ENCODE measurements at regions not wholly inside any gene's neighbourhood (a gene's known extent, or its start where the extent isn't known, plus 50 kb on each side); places are given as distances from the start of the nearest gene placed in this dataset.
"Not testable (repeated sequence)": the region's sequence is repeated elsewhere in the genome, so short reads cannot be mapped to it uniquely, and the experiment has no call there.

DNA sequence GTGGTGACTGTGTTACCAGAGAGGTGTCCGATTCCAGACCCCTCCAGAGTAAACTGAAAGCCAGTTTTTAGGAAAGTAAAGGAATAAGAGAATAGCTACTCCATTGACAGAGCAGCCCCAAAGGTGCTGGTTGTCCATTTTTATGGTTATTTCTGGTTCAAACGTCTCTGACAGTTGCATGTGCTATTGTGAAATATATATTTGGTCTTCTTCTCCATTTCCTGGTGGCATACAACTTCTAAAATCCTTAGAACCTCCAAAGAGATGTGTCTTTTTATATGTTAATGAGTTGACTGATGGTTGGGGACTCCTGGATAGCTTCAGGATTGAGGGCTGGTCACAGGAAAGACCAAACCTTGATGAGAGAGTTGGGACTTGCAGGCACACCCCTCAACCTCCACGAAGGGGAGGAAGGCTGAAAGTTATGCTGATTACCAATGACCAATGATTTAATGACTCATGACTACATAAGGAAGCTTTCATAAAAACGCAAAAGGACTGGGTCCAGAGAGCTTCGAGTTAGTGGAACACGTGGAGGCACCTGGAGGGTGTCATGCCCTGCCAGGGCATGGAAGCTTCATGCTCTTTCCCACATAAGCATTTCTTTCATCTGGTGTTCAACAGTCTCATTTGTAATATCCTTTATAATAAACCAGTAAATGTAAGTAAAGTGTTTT, 100.7 kb downstream of the SLC16A1 start:
- DNase-seq: no peak

- not testable (repeated sequence) for DNase-seq
Measured at GRCh38 chr1:112854368-112854984, 101.5 kb downstream of the SLC16A1 start.

DNA sequence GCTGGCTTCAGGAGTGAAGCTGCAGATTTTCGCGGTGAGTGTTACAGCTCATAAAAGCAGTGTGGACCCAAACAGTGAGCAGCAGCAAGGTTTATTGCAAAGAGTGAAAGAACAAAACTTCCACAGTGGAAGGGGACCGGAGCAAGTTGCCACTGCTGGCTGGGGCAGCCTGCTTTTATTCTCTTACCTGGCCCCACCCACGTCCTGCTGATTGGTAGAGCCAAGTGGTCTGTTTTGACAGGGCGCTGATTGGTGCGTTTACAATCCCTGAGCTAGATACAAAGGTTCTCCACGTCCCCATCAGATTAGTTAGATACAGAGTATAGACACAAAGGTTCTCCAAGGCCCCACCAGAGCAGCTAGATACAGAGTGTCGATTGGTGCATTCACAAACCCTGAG, 102.1 kb downstream of the SLC16A1 start:
- DNase-seq: not testable (repeated sequence)

GRCh38 chr1:112852934-112853333, 103.1 kb downstream of the SLC16A1 start:
- no peak for DNase-seq

GRCh38 chr1:112852276-112852675, 103.7 kb downstream of the SLC16A1 start:
- DNase-seq: no peak

- DNase-seq: no peak
Measured at GRCh38 chr1:112850034-112850757, 105.8 kb downstream of the SLC16A1 start.

GRCh38 chr1:112849425-112850033, 106.5 kb downstream of the SLC16A1 start:
- peak; percentile 60 for DNase-seq

GRCh38 chr1:112841825-112842224, 114.2 kb downstream of the SLC16A1 start:
- DNase-seq: no peak

- DNase-seq: peak; percentile 24
Measured at GRCh38 chr1:112840631-112841624, 115.1 kb downstream of the SLC16A1 start.

- no peak for DNase-seq
Measured at GRCh38 chr1:112836642-112837041, 119.4 kb downstream of the SLC16A1 start.

- DNase-seq: no peak
Measured at GRCh38 chr1:112833806-112834205, 118.7 kb upstream of the PPM1J start.

DNA sequence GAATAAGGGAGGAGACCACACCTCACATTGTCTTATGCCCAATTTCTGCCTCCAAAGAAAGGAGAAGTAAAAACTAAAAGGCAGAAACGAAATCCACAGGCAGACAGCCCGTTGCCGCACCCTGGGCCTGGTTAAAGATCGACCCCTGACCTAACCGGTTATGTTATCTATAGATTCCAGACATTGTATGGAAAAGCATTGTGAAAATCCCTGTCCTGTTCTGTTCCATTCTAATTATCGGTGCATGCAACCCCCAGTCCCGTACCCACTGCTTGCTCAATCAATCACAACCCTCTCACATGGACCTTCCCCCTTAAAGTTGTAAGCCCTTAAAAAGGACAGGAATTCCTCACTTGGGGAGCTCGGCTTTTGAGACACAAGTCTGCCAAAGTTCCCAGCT, 117.1 kb upstream of the PPM1J start:
- DNase-seq: not testable (repeated sequence)

DNA sequence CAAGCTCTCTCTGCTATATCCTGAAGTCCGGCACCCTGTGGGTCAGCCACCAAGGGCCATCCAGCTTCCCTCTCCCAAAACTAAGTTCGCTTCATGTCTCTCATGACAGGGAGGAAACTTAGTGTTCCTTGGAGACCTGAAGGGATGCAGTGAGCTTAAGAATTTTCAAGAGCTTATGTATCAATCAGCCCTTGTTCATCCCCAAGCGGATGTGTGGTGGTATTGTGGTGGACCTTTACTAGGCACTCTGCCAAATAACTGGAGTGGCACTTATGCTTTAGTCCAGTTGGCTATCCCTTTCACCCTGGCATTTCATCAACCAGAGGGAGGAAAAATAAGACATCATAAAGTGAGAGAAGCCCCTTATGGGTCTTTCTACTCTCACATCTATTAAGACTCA, 114.6 kb upstream of the PPM1J start:
- DNase-seq: not testable (repeated sequence)

- no peak for DNase-seq
Measured at GRCh38 chr1:112828716-112829115, 113.6 kb upstream of the PPM1J start.

- not testable (repeated sequence) for DNase-seq
Measured at GRCh38 chr1:112827391-112827790, 112.3 kb upstream of the PPM1J start.

DNA sequence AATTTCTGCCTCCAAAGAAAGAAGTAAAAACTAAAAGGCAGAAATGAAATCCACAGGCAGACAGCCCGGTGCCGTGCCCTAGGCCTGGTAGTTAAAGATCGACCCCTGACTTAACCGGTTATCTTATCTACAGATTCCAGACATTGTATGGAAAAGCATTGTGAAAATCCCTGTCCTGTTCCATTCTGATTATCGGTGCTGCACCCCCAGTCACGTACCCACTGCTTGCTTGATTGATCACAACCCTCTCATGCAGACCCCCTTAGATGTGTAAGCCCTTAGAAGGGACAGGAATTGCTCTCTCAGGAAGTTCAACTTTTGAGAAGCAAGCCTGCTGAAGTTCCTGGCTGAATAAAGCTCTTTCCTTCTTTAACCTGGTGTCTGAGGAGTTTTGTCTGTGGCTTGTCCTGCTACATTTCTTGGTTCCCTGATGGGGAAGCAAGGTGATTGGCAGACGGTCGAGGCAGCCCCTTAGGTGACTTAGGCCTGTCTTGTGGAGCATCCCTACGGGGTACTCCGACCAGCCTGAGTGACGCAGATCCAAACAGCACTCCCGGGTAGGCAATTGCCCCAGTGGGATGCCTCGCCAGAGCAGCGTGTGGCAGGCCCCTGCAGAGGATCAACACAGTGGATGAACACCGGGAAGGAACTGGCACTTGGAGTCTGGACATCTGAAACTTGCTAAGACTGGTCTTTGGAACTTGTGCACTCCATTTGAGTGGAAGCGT, 111.2 kb upstream of the PPM1J start:
- no peak for DNase-seq

GRCh38 chr1:112825563-112826216, 110.6 kb upstream of the PPM1J start:
- not testable (repeated sequence) for DNase-seq

DNA sequence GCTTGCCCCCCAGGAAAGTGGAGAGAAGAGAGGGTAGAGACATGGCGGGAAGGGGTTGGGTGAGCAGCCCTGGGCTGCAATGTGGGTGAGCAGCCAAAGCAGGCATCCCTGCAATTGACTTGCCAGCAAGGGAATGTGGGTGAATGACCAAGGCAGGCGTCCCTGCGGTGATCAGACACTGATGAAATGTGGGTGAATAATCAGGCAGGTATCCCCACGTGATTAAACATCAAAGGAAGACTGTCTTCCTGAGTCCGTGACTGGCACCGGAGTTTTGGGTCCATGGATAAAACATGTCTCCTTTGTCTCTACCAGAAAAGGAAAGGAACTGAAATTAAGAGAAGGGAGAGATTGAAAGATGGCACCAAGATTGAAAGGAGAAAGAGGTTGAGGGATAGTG, 109.9 kb upstream of the PPM1J start:
- not testable (repeated sequence) for DNase-seq

- DNase-seq: not testable (repeated sequence)
Measured at GRCh38 chr1:112821307-112822063, 106.4 kb upstream of the PPM1J start.

Data from femur (tissue), 1 donor.